ENCODE measurements at regions not wholly inside any gene's neighbourhood (a gene's known extent, or its start where the extent isn't known, plus 50 kb on each side); places are given as distances from the start of the nearest gene placed in this dataset.

DNA sequence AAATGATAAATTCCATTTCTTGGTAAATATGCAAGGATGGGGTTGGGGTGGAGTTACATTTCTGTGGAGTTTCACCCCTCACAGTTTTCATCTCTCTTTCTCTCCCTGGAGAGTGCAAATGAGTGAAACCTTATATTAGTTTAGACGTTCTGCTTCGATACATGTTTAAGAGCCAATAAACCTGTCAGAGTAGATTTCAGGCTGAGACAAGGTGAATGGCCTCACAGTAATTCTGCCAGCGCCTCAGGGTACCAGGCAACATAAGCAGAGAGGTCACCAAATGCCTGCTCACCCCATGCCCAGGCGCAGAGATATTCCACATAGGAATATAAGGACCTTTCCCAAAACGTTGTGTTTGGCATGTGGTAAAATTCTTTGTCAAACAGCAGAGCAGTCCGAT lies 154.9 kb upstream of the VLDLR start:
- peaks cover 6% of the 10 kb centered on the region for H3K4me1 ChIP-seq
- no peak overlapping the region for H3K4me3 ChIP-seq
- H3K27me3 ChIP-seq: no peaks in the 10 kb centered on the region
- WGBS, 2 donors: 77 to 79% methylated on average over 6 of the region's 6 CpGs
- TF ChIP-seq, protein P1, sequence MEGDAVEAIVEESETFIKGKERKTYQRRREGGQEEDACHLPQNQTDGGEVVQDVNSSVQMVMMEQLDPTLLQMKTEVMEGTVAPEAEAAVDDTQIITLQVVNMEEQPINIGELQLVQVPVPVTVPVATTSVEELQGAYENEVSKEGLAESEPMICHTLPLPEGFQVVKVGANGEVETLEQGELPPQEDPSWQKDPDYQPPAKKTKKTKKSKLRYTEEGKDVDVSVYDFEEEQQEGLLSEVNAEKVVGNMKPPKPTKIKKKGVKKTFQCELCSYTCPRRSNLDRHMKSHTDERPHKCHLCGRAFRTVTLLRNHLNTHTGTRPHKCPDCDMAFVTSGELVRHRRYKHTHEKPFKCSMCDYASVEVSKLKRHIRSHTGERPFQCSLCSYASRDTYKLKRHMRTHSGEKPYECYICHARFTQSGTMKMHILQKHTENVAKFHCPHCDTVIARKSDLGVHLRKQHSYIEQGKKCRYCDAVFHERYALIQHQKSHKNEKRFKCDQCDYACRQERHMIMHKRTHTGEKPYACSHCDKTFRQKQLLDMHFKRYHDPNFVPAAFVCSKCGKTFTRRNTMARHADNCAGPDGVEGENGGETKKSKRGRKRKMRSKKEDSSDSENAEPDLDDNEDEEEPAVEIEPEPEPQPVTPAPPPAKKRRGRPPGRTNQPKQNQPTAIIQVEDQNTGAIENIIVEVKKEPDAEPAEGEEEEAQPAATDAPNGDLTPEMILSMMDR (IDR thresholded peaks at IDR 0.05): no peak
- TF ChIP-seq POLR2A (IDR thresholded peaks at IDR 0.05): no peak
- intact Hi-C loops (cut with DNase I; ENCODE audit: low total_unique reads): no loop called here
- H3K9me3 ChIP-seq: no peaks in the 10 kb centered on the region
- no peaks in the 10 kb centered on the region for H3K36me3 ChIP-seq (ENCODE audit: low read depth, missing control alignments)
- no peak for DNase-seq
- no peak overlapping the region for H3K27ac ChIP-seq

DNA sequence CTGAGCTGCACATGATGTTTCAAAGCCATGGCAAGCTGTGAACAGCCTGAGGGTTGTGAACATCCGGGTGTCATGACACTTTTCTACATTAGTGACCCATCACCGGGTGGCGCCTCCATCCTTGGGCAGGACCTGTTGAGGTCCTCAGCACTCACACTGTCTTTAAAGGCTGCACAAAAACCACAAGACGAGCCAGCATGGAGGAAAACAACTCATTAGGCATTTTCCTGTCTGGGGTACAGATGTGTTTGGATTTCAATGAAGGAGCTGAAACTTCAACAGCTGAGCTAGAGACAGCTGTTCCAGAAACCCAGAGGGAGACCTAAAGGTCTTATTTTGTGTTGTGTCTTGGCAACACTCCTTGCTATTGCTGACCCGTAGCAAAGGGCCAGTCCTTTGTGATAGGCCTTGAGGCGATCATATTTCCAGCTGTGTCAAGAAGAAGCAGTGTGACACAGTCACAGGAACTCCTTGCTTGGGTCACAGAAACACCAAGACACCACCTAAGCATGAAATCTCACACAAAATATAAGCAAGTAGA lies 151.8 kb upstream of the VLDLR start:
- H3K27ac ChIP-seq: no peak overlapping the region
- H3K36me3 ChIP-seq (ENCODE audit: low read depth, missing control alignments): no peaks in the 10 kb centered on the region
- TF ChIP-seq POLR2A (IDR thresholded peaks at IDR 0.05): no peak
- TF ChIP-seq, protein P1 (IDR thresholded peaks at IDR 0.05): no peak
- peaks cover 6% of the 10 kb centered on the region for H3K4me1 ChIP-seq
- H3K9me3 ChIP-seq: no peaks in the 10 kb centered on the region
- H3K27me3 ChIP-seq: no peaks in the 10 kb centered on the region
- intact Hi-C loops (cut with DNase I; ENCODE audit: low total_unique reads): no loop called here
- WGBS, 2 donors: 48 to 55% methylated on average over 6 of the region's 6 CpGs
- DNase-seq: peak; percentile 54
- no peak overlapping the region for H3K4me3 ChIP-seq

DNA sequence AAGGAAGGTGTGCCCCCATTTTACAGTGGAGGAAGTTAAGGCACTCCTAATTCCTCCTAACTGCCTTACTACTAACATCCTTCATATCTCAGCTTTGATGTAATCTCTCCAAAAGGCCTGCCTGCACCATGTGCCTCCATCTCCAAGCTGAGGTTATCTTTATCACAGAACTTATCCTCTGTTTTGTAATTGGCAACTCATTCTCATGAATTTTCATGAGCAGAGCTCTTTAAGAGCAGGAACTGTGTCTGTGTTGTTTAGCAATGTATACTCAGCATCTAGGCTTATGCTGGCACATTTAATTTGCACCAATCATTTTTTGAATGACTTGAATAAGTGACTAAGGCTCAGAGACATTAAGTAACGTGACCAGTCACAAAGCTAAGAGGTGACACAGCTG lies 147.9 kb upstream of the VLDLR start:
- DNase-seq: no peak
- no peak for TF ChIP-seq POLR2A (IDR thresholded peaks at IDR 0.05)
- TF ChIP-seq, protein P1 (IDR thresholded peaks at IDR 0.05): no peak
- H3K9me3 ChIP-seq: no peaks in the 10 kb centered on the region
- H3K36me3 ChIP-seq (ENCODE audit: low read depth, missing control alignments): no peaks in the 10 kb centered on the region
- H3K4me3 ChIP-seq: no peak overlapping the region
- H3K4me1 ChIP-seq: peaks cover 6% of the 10 kb centered on the region
- intact Hi-C loops (cut with DNase I; ENCODE audit: low total_unique reads): no loop called here
- no peaks in the 10 kb centered on the region for H3K27me3 ChIP-seq
- no peak overlapping the region for H3K27ac ChIP-seq
- WGBS, 2 donors: 79 to 97% methylated on average over 1 of the region's 1 CpG

DNA sequence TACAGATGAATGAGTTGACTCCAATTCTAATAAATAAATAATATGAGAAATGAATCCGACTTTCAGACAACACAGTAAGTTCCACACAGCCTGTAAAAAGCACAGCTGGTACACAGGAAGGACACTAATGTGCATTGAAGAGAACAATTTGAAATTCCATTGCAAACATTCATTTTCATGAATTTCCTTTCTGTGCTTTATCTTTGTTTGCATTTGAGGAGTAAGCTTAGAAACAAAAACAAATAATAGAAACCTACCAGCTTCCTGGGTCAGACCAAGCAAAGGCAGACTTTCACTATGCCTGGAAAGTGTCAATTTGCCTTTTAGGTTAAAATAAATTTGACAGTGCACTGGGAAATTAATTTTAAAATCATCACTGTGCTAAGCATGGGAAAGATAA lies 143.8 kb upstream of the VLDLR start:
- intact Hi-C loops (cut with DNase I; ENCODE audit: low total_unique reads): no loop called here
- no peak overlapping the region for H3K4me3 ChIP-seq
- H3K4me1 ChIP-seq: no peaks in the 10 kb centered on the region
- DNase-seq: no peak
- WGBS, 2 donors: 45 to 50% methylated on average over 1 of the region's 1 CpG
- H3K36me3 ChIP-seq (ENCODE audit: low read depth, missing control alignments): no peaks in the 10 kb centered on the region
- H3K9me3 ChIP-seq: no peaks in the 10 kb centered on the region
- TF ChIP-seq, protein P1 (IDR thresholded peaks at IDR 0.05): no peak
- TF ChIP-seq POLR2A (IDR thresholded peaks at IDR 0.05): no peak
- H3K27ac ChIP-seq: no peak overlapping the region
- H3K27me3 ChIP-seq: no peaks in the 10 kb centered on the region

DNA sequence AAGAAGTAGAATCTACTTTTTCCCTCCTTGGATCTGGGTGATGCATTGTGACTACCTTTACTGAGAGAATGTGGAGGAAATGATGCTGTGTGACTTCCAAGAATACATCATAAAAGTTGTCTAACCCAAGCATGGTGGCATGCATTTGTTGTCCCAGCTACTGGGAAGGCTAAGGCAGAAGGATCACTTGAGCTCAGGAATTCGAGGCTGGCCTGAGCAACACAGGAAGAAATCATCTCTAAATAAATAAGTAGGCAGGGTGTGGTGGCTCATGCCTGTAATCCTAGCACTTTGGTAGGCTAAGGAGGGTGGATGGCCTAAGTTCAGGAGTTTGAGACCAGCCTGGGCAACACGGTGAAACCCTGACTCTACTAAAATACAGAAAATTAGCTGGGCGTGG lies 143.2 kb upstream of the VLDLR start:
- intact Hi-C loops (cut with DNase I; ENCODE audit: low total_unique reads): no loop called here
- Histone ChIP-seq H3K4me1 (no peaks in the 10 kb centered on the region), H3K27me3 (no peaks in the 10 kb centered on the region), H3K9me3 (no peaks in the 10 kb centered on the region), H3K4me3 (no peak overlapping the region), H3K36me3 (ENCODE audit: low read depth, missing control alignments) (no peaks in the 10 kb centered on the region), H3K27ac (no peak overlapping the region)
- no peak for TF ChIP-seq POLR2A (IDR thresholded peaks at IDR 0.05)
- TF ChIP-seq, protein P1 (IDR thresholded peaks at IDR 0.05): no peak
- DNase-seq: no peak
- 85 to 92% methylated on average over 3 of the region's 3 CpGs for WGBS, 2 donors

Measured in testis (tissue), 2 donors.